ENCODE measurements at regions not wholly inside any gene's neighbourhood (a gene's known extent, or its start where the extent isn't known, plus 50 kb on each side); places are given as distances from the start of the nearest gene placed in this dataset.
"Not testable (repeated sequence)": the region's sequence is repeated elsewhere in the genome, so short reads cannot be mapped to it uniquely, and the experiment has no call there.

GRCh38 chr12:90683871-90684270 is 271.1 kb downstream of the CCER1 start:
- DNase-seq = no peak

GRCh38 chr12:90682398-90682797 is 272.6 kb downstream of the CCER1 start:
- no peak for DNase-seq

- no peak for DNase-seq
Observed at GRCh38 chr12:90679674-90680073, 275.3 kb downstream of the CCER1 start.

- no peak for DNase-seq
Observed at GRCh38 chr12:90677552-90677951, 277.4 kb downstream of the CCER1 start.

- DNase-seq = no peak
Observed at GRCh38 chr12:90677055-90677454, 277.9 kb downstream of the CCER1 start.

- DNase-seq = no peak
Observed at GRCh38 chr12:90675106-90675505, 279.9 kb downstream of the CCER1 start.

- no peak for DNase-seq
Observed at GRCh38 chr12:90672081-90672480, 282.9 kb downstream of the CCER1 start.

GRCh38 chr12:90663949-90664348 is 291.0 kb downstream of the CCER1 start:
- DNase-seq = not testable (repeated sequence)

GRCh38 chr12:90659060-90659459 is 295.9 kb downstream of the CCER1 start:
- DNase-seq = no peak

- no peak for DNase-seq
Observed at GRCh38 chr12:90653040-90653439, 301.9 kb downstream of the CCER1 start.

- no peak for DNase-seq
Observed at GRCh38 chr12:90652280-90652679, 302.7 kb downstream of the CCER1 start.

GRCh38 chr12:90645181-90645580 is 309.8 kb downstream of the CCER1 start:
- DNase-seq = no peak

GRCh38 chr12:90631591-90632212 is 323.3 kb downstream of the CCER1 start:
- DNase-seq = no peak

- no peak for DNase-seq
Observed at GRCh38 chr12:90630006-90630405, 325.0 kb downstream of the CCER1 start.

GRCh38 chr12:90628213-90628612 is 326.8 kb downstream of the CCER1 start:
- no peak for DNase-seq

GRCh38 chr12:90627180-90627896 is 327.6 kb downstream of the CCER1 start:
- DNase-seq = no peak

GRCh38 chr12:90622431-90622830 is 332.5 kb downstream of the CCER1 start:
- DNase-seq = no peak

- no peak for DNase-seq
Observed at GRCh38 chr12:90621927-90622326, 333.0 kb downstream of the CCER1 start.

- no peak for DNase-seq
Observed at GRCh38 chr12:90619943-90620342, 335.0 kb downstream of the CCER1 start.

- no peak for DNase-seq
Observed at GRCh38 chr12:90618586-90618985, 336.4 kb downstream of the CCER1 start.

- no peak for DNase-seq
Observed at GRCh38 chr12:90611891-90612290, 343.1 kb downstream of the CCER1 start.

GRCh38 chr12:90611048-90611447 is 343.9 kb downstream of the CCER1 start:
- DNase-seq = no peak

- no peak for DNase-seq
Observed at GRCh38 chr12:90593596-90594295, 361.2 kb downstream of the CCER1 start.

GRCh38 chr12:90589956-90590355 is 365.0 kb downstream of the CCER1 start:
- no peak for DNase-seq
